NCI-H345 (cell line): ENCODE measurements at regions not wholly inside any gene's neighbourhood (a gene's known extent, or its start where the extent isn't known, plus 50 kb on each side); places are given as distances from the start of the nearest gene placed in this dataset.
A peak's percentile ranks its signal among the peaks of the same experiment; 100 is the strongest.
"Not testable (repeated sequence)": the region's sequence is repeated elsewhere in the genome, so short reads cannot be mapped to it uniquely, and the experiment has no call there.

Experiments
- DNase-seq: peaks from one replicate; lab custom pipeline; 2025; lab: John Stamatoyannopoulos, UW

GRCh38 chr10:29751684-29752083, 116.9 kb upstream of the SVIL start:
- no peak for DNase-seq

GRCh38 chr10:29751240-29751639, 116.5 kb upstream of the SVIL start:
- DNase-seq: no peak

- DNase-seq: no peak
These were observed 114.4 kb upstream of the SVIL start for GRCh38 chr10:29749150-29749549.

GRCh38 chr10:29748109-29748650, 113.4 kb upstream of the SVIL start:
- DNase-seq: no peak

GRCh38 chr10:29746080-29746797, 111.5 kb upstream of the SVIL start:
- no peak for DNase-seq

GRCh38 chr10:29740981-29741545, 106.3 kb upstream of the SVIL start:
- no peak for DNase-seq

- no peak for DNase-seq
These were observed 103.6 kb upstream of the SVIL start for GRCh38 chr10:29738341-29738740.

- no peak for DNase-seq
These were observed 102.4 kb upstream of the SVIL start for GRCh38 chr10:29737074-29737593.

- DNase-seq: peak; percentile 68
These were observed 101.7 kb upstream of the SVIL start for GRCh38 chr10:29736366-29737073.

GRCh38 chr10:29735628-29736365, 101.0 kb upstream of the SVIL start:
- DNase-seq: peak; percentile 78

GRCh38 chr10:29734962-29735627, 100.3 kb upstream of the SVIL start:
- peak; percentile 28 for DNase-seq

GRCh38 chr10:29734640-29734961, 99.8 kb upstream of the SVIL start:
- DNase-seq: no peak

- no peak for DNase-seq
These were observed 98.6 kb upstream of the SVIL start for GRCh38 chr10:29733323-29733722.

GRCh38 chr10:29732918-29733317, 98.1 kb upstream of the SVIL start:
- no peak for DNase-seq

GRCh38 chr10:29731760-29732159, 97.0 kb upstream of the SVIL start:
- peak; percentile 40 for DNase-seq

- no peak for DNase-seq
These were observed 96.2 kb upstream of the SVIL start for GRCh38 chr10:29730969-29731368.

GRCh38 chr10:29730458-29730857, 95.7 kb upstream of the SVIL start:
- DNase-seq: no peak

- no peak for DNase-seq
These were observed 93.8 kb upstream of the SVIL start for GRCh38 chr10:29728541-29729049.

GRCh38 chr10:29725927-29726326, 91.2 kb upstream of the SVIL start:
- DNase-seq: not testable (repeated sequence)

GRCh38 chr10:29725133-29725720, 90.5 kb upstream of the SVIL start:
- no peak for DNase-seq

GRCh38 chr10:29723726-29724125, 89.0 kb upstream of the SVIL start:
- DNase-seq: no peak
